ENCODE measurements at regions not wholly inside any gene's neighbourhood (a gene's known extent, or its start where the extent isn't known, plus 50 kb on each side); places are given as distances from the start of the nearest gene placed in this dataset.
"Not testable (repeated sequence)": the region's sequence is repeated elsewhere in the genome, so short reads cannot be mapped to it uniquely, and the experiment has no call there.

DNA sequence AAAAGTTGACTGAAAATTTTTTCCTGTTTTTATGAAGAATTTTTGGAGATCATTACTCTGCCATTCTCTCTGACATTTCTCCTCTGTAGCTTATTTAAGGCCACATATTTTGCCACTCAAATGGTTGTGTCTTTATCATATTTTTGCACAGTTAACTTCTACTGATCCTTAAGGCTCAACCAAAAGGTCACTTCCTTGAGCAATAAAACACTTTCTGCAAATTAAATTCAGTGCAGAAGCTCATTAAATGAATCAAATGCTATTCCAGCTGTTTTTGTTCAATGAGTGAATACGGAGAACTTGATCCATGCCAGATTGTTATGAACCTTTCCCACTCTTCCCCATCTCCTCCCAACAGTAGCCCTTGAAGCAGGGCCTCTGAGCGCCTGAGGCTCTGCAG, 93.8 kb upstream of the EPB41L4A start:
- Histone ChIP-seq H3K4me1 (ENCODE audit: control insufficient read depth in 1 of 2, insufficient read depth in 2 of 2, low read length in 2 of 2) (no peaks in the 10 kb centered on the region), H3K4ac (ENCODE audit: low read depth, low read length) (no peak overlapping the region), H2AFZ (ENCODE audit: insufficient read depth, low read length, poor library complexity) (no peak overlapping the region), H2BK120ac (ENCODE audit: insufficient read depth, low read length, poor library complexity) (no peak overlapping the region), H3K4me3 (ENCODE audit: low read depth, low read length) (no peak overlapping the region), H3K27ac (ENCODE audit: low read depth, low read length) (no peak overlapping the region), H3K23ac (ENCODE audit: low read length) (no peak overlapping the region), H3K79me2 (ENCODE audit: control insufficient read depth, insufficient read depth, low read length, poor library complexity) (no peaks in the 10 kb centered on the region), H3K4me2 (ENCODE audit: low read length) (no peak overlapping the region), H3K79me1 (ENCODE audit: low read length) (no peaks in the 10 kb centered on the region), H4K8ac (ENCODE audit: low read depth, low read length) (no peak overlapping the region), H2BK12ac (ENCODE audit: low read length) (no peak overlapping the region), H2AK5ac (ENCODE audit: low read length) (no peak overlapping the region), H3K27me3 (ENCODE audit: insufficient read depth, low read length) (no peaks in the 10 kb centered on the region), H4K12ac (ENCODE audit: low read depth, low read length) (no peak overlapping the region), H3K9ac (ENCODE audit: low read length) (no peak overlapping the region), H3K18ac (ENCODE audit: low read length) (no peak overlapping the region), H3K14ac (ENCODE audit: low read length) (no peak overlapping the region), H3K36me3 (ENCODE audit: control insufficient read depth in 1 of 2, insufficient read depth in 2 of 2, low read length in 2 of 2) (no peaks in the 10 kb centered on the region), H2BK5ac (ENCODE audit: low read depth, low read length, poor library complexity) (no peak overlapping the region), H3K9me3 (ENCODE audit: insufficient read depth, low read depth, low read length) (no peaks in the 10 kb centered on the region), H4K91ac (ENCODE audit: low read depth, low read length) (no peak overlapping the region)
- no peak for DNase-seq
- no CpG with 5 or more reads among the region's 2 CpGs for WGBS (ENCODE audit: extremely low coverage, insufficient coverage, insufficient read length)

- no peak overlapping the region for H3K14ac ChIP-seq (ENCODE audit: low read length)
- H2AFZ ChIP-seq (ENCODE audit: insufficient read depth, low read length, poor library complexity), result no peak overlapping the region
- H2BK5ac ChIP-seq (ENCODE audit: low read depth, low read length, poor library complexity), result no peak overlapping the region
- H3K36me3 ChIP-seq (ENCODE audit: control insufficient read depth in 1 of 2, insufficient read depth in 2 of 2, low read length in 2 of 2), result no peaks in the 10 kb centered on the region
- H2AK5ac ChIP-seq (ENCODE audit: low read length), result no peak overlapping the region
- H3K9ac ChIP-seq (ENCODE audit: low read length), result no peak overlapping the region
- H3K79me1 ChIP-seq (ENCODE audit: low read length), result no peaks in the 10 kb centered on the region
- H3K27me3 ChIP-seq (ENCODE audit: insufficient read depth, low read length), result no peaks in the 10 kb centered on the region
- H3K18ac ChIP-seq (ENCODE audit: low read length), result no peak overlapping the region
- H3K4me2 ChIP-seq (ENCODE audit: low read length), result no peak overlapping the region
- H3K4me3 ChIP-seq (ENCODE audit: low read depth, low read length), result no peak overlapping the region
- H2BK120ac ChIP-seq (ENCODE audit: insufficient read depth, low read length, poor library complexity), result no peak overlapping the region
- H3K4me1 ChIP-seq (ENCODE audit: control insufficient read depth in 1 of 2, insufficient read depth in 2 of 2, low read length in 2 of 2), result no peaks in the 10 kb centered on the region
- H3K79me2 ChIP-seq (ENCODE audit: control insufficient read depth, insufficient read depth, low read length, poor library complexity), result no peaks in the 10 kb centered on the region
- H3K27ac ChIP-seq (ENCODE audit: low read depth, low read length), result no peak overlapping the region
- H3K23ac ChIP-seq (ENCODE audit: low read length), result no peak overlapping the region
- no peak for DNase-seq
- no peaks in the 10 kb centered on the region for H3K9me3 ChIP-seq (ENCODE audit: insufficient read depth, low read depth, low read length)
- H2BK12ac ChIP-seq (ENCODE audit: low read length), result no peak overlapping the region
- H4K12ac ChIP-seq (ENCODE audit: low read depth, low read length), result no peak overlapping the region
- no peak overlapping the region for H4K8ac ChIP-seq (ENCODE audit: low read depth, low read length)
- WGBS (ENCODE audit: extremely low coverage, insufficient coverage, insufficient read length), result no CpG with 5 or more reads among the region's 2 CpGs
- H3K4ac ChIP-seq (ENCODE audit: low read depth, low read length), result no peak overlapping the region
- no peak overlapping the region for H4K91ac ChIP-seq (ENCODE audit: low read depth, low read length)
These were observed 95.0 kb upstream of the EPB41L4A start for GRCh38 chr5:112514111-112514510.

DNA sequence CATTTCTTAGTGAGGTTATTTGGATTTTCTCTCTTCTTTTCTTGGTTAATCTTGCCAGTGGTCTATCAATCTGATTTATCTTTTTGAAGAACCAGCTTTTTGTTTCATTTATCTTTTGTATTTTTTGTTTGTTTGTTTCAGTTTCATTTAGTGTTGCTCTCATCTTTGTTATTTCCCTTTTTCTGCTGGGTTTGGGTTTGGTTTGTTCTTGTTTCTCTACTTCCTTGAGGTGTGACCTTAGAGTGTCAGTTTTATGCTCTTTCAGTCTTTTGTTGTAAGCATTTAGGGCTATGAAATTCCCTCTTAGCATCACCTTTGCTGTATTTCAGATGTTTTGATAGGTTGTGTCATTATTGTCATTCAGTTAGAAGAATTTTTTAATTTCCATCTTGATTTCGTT, 101.4 kb upstream of the EPB41L4A start:
- DNase-seq; H4K91ac ChIP-seq (ENCODE audit: low read depth, low read length); H3K4me3 ChIP-seq (ENCODE audit: low read depth, low read length): not testable (repeated sequence)

DNA sequence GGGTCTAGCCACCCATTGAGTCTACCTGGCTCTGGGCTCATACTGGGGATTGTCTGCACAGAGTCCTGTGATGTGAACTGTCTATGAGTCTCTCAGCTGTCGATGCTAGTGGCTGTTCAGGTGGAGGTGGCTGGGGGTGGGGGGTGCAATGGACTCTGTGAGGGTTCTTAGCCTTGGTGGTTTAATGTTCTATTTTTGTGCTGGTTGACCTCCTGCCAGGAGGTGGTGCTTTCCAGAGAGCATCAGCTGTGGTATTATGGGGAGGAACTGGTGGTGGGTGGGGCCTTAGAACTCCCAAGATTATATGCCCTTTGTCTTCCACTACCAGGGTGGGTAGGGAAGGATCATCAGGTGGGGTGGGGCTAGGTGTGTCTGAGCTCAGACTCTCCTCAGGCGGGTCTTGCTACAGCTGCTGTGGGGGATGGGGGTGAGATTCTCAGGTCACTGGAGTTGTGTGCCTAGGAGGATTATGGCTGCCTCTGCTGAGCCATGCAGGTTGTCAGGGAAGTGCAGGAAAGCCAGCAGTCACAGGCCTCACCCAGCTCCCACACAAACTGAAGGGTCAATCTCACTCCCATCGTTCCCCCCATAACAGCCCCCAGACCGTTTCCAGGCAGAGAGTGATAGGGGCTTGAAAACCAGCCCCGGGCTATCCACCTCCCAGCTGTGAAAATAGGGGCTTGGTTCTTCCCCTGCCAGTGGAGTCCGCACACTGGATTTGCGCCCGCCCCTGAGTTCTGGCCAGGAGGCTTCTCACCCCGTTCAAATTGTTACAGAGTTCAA, 104.0 kb upstream of the EPB41L4A start:
- not testable (repeated sequence) for H3K9me3 ChIP-seq (ENCODE audit: insufficient read depth, low read depth, low read length); H2BK5ac ChIP-seq (ENCODE audit: low read depth, low read length, poor library complexity); H3K4ac ChIP-seq (ENCODE audit: low read depth, low read length); H3K18ac ChIP-seq (ENCODE audit: low read length); H3K79me1 ChIP-seq (ENCODE audit: low read length); H2AK5ac ChIP-seq (ENCODE audit: low read length); H3K27ac ChIP-seq (ENCODE audit: low read depth, low read length); H3K14ac ChIP-seq (ENCODE audit: low read length); H4K12ac ChIP-seq (ENCODE audit: low read depth, low read length); H2BK12ac ChIP-seq (ENCODE audit: low read length); H3K9ac ChIP-seq (ENCODE audit: low read length); H3K36me3 ChIP-seq (ENCODE audit: control insufficient read depth in 1 of 2, insufficient read depth in 2 of 2, low read length in 2 of 2); H3K27me3 ChIP-seq (ENCODE audit: insufficient read depth, low read length); H3K4me1 ChIP-seq (ENCODE audit: control insufficient read depth in 1 of 2, insufficient read depth in 2 of 2, low read length in 2 of 2); H4K91ac ChIP-seq (ENCODE audit: low read depth, low read length); DNase-seq; H4K8ac ChIP-seq (ENCODE audit: low read depth, low read length); H3K4me2 ChIP-seq (ENCODE audit: low read length); H3K79me2 ChIP-seq (ENCODE audit: control insufficient read depth, insufficient read depth, low read length, poor library complexity); H3K23ac ChIP-seq (ENCODE audit: low read length); H2AFZ ChIP-seq (ENCODE audit: insufficient read depth, low read length, poor library complexity); H2BK120ac ChIP-seq (ENCODE audit: insufficient read depth, low read length, poor library complexity); H3K4me3 ChIP-seq (ENCODE audit: low read depth, low read length)
- WGBS (ENCODE audit: extremely low coverage, insufficient coverage, insufficient read length), result no CpG with 5 or more reads among the region's 9 CpGs

More for the DNA sequence above, 101.4 kb upstream of the EPB41L4A start:
- H3K18ac ChIP-seq (ENCODE audit: low read length); H3K4ac ChIP-seq (ENCODE audit: low read depth, low read length); H3K27ac ChIP-seq (ENCODE audit: low read depth, low read length); H2BK120ac ChIP-seq (ENCODE audit: insufficient read depth, low read length, poor library complexity); H2BK5ac ChIP-seq (ENCODE audit: low read depth, low read length, poor library complexity); H2AFZ ChIP-seq (ENCODE audit: insufficient read depth, low read length, poor library complexity); H3K14ac ChIP-seq (ENCODE audit: low read length); H2BK12ac ChIP-seq (ENCODE audit: low read length); H3K27me3 ChIP-seq (ENCODE audit: insufficient read depth, low read length); H3K79me2 ChIP-seq (ENCODE audit: control insufficient read depth, insufficient read depth, low read length, poor library complexity); H3K36me3 ChIP-seq (ENCODE audit: control insufficient read depth in 1 of 2, insufficient read depth in 2 of 2, low read length in 2 of 2); H3K23ac ChIP-seq (ENCODE audit: low read length); H3K79me1 ChIP-seq (ENCODE audit: low read length); H4K12ac ChIP-seq (ENCODE audit: low read depth, low read length); H3K4me2 ChIP-seq (ENCODE audit: low read length); H3K4me1 ChIP-seq (ENCODE audit: control insufficient read depth in 1 of 2, insufficient read depth in 2 of 2, low read length in 2 of 2); H3K9me3 ChIP-seq (ENCODE audit: insufficient read depth, low read depth, low read length); H3K9ac ChIP-seq (ENCODE audit: low read length); H2AK5ac ChIP-seq (ENCODE audit: low read length); H4K8ac ChIP-seq (ENCODE audit: low read depth, low read length): not testable (repeated sequence)
- no CpG with 5 or more reads among the region's 1 CpG for WGBS (ENCODE audit: extremely low coverage, insufficient coverage, insufficient read length)
